ENCODE measurements at regions not wholly inside any gene's neighbourhood (a gene's known extent, or its start where the extent isn't known, plus 50 kb on each side); places are given as distances from the start of the nearest gene placed in this dataset.

GRCh38 chr20:48294196-48294595 lies 508.9 kb upstream of the SULF2 start:
- H3K4me3 Mint-ChIP-seq, result no peak overlapping the region
- H3K9me3 Mint-ChIP-seq, result peaks cover 0 to 2% (median 0%) of the 10 kb centered on the region in 7 donors
- H3K79me2 ChIP-seq (ENCODE audit: insufficient read depth, low read length), result no peaks in the 10 kb centered on the region
- no peak for DNase-seq
- no peaks in the 10 kb centered on the region for H3K4me1 Mint-ChIP-seq
- no peak overlapping the region for H3K4me3 ChIP-seq (replicated peaks in 1 of 3; ENCODE audit: low read depth in 2 of 3, low read length in 3 of 3)
- no peak overlapping the region for H3K9ac ChIP-seq (ENCODE audit: insufficient read depth, low read length, poor library complexity, severe bottlenecking)
- no peak overlapping the region for H3K27ac Mint-ChIP-seq
- no peaks in the 10 kb centered on the region for H3K9me3 ChIP-seq (replicated peaks in 1 of 2; ENCODE audit: control insufficient read depth in 1 of 2, insufficient read depth in 1 of 2, low read length in 2 of 2)
- no peaks in the 10 kb centered on the region for H3K4me1 ChIP-seq (ENCODE audit: control insufficient read depth in 1 of 2, insufficient read depth in 2 of 2, low read length in 2 of 2)
- peaks cover 7 to 25% (median 10%) of the 10 kb centered on the region in 3 donors for H3K27me3 Mint-ChIP-seq (ENCODE audit: low read depth in 3 of 3)
- no peaks in the 10 kb centered on the region for H3K36me3 ChIP-seq (replicated peaks in 1 of 2; ENCODE audit: control insufficient read depth in 1 of 2, insufficient read depth in 2 of 2, low read length in 2 of 2)
- H3K27ac ChIP-seq (ENCODE audit: low read depth in 1 of 2, low read length in 2 of 2), result no peak overlapping the region
- H4K20me1 ChIP-seq (ENCODE audit: insufficient read depth, low read length), result no peaks in the 10 kb centered on the region
- WGBS (ENCODE audit: insufficient coverage), result 93% methylated on average over 3 of the region's 5 CpGs
- no peaks in the 10 kb centered on the region for H3K36me3 Mint-ChIP-seq
- TF ChIP-seq CTCF (IDR thresholded peaks at IDR 0.05), result no peak
- H2AFZ ChIP-seq (ENCODE audit: insufficient read depth, low read depth, low read length, poor library complexity, severe bottlenecking), result no peak overlapping the region
- H3K4me2 ChIP-seq (replicated peaks; ENCODE audit: extremely low read depth, low read length, poor library complexity, severe bottlenecking), result no peak overlapping the region
- intact Hi-C loops (cut with micrococcal nuclease), result no loop called here
- H3K27me3 ChIP-seq (ENCODE audit: control insufficient read depth in 2 of 2, insufficient read depth in 2 of 2, low read length in 2 of 2), result no peaks in the 10 kb centered on the region

- Mint-ChIP-seq H3K4me3 (no peak overlapping the region), H3K27me3 (ENCODE audit: low read depth in 3 of 3) (peaks cover 7 to 23% (median 10%) of the 10 kb centered on the region in 3 donors), H3K36me3 (no peaks in the 10 kb centered on the region), H3K27ac (no peak overlapping the region), H3K9me3 (no peaks in the 10 kb centered on the region), H3K4me1 (no peaks in the 10 kb centered on the region)
- intact Hi-C loops (cut with micrococcal nuclease), result no loop called here
- no peak for DNase-seq
- Histone ChIP-seq H2AFZ (ENCODE audit: insufficient read depth, low read depth, low read length, poor library complexity, severe bottlenecking) (no peak overlapping the region), H3K4me2 (replicated peaks; ENCODE audit: extremely low read depth, low read length, poor library complexity, severe bottlenecking) (no peak overlapping the region), H3K36me3 (replicated peaks in 1 of 2; ENCODE audit: control insufficient read depth in 1 of 2, insufficient read depth in 2 of 2, low read length in 2 of 2) (no peaks in the 10 kb centered on the region), H3K27me3 (ENCODE audit: control insufficient read depth in 2 of 2, insufficient read depth in 2 of 2, low read length in 2 of 2) (no peaks in the 10 kb centered on the region), H3K79me2 (ENCODE audit: insufficient read depth, low read length) (no peaks in the 10 kb centered on the region), H3K9ac (ENCODE audit: insufficient read depth, low read length, poor library complexity, severe bottlenecking) (no peak overlapping the region), H4K20me1 (ENCODE audit: insufficient read depth, low read length) (no peaks in the 10 kb centered on the region), H3K4me1 (ENCODE audit: control insufficient read depth in 1 of 2, insufficient read depth in 2 of 2, low read length in 2 of 2) (no peaks in the 10 kb centered on the region), H3K27ac (ENCODE audit: low read depth in 1 of 2, low read length in 2 of 2) (no peak overlapping the region), H3K4me3 (replicated peaks in 1 of 3; ENCODE audit: low read depth in 2 of 3, low read length in 3 of 3) (no peak overlapping the region), H3K9me3 (replicated peaks in 1 of 2; ENCODE audit: control insufficient read depth in 1 of 2, insufficient read depth in 1 of 2, low read length in 2 of 2) (no peaks in the 10 kb centered on the region)
- 87% methylated on average over 4 of the region's 4 CpGs for WGBS (ENCODE audit: insufficient coverage)
- TF ChIP-seq CTCF (IDR thresholded peaks at IDR 0.05), result no peak
Measured at GRCh38 chr20:48293671-48294070, 508.4 kb upstream of the SULF2 start.

All from CD14-positive monocyte (primary cell).